Fibroblast of skin of left quadriceps (primary cell): ENCODE measurements at regions not wholly inside any gene's neighbourhood (a gene's known extent, or its start where the extent isn't known, plus 50 kb on each side); places are given as distances from the start of the nearest gene placed in this dataset.
A peak's percentile ranks its signal among the peaks of the same experiment; 100 is the strongest.
"Not testable (repeated sequence)": the region's sequence is repeated elsewhere in the genome, so short reads cannot be mapped to it uniquely, and the experiment has no call there.

Experiments
- DNase-seq, 2 experiments: peaks; one replicate each; pipeline ENCODE4 v3.0.0-alpha.2; 2013; ENCODE audit warnings: low read depth in 2 of 2

- DNase-seq: not testable (repeated sequence)
Observed at GRCh38 chr2:111533557-111534247, 350.3 kb downstream of the ANAPC1 start.

GRCh38 chr2:111534910-111535352 is 349.1 kb downstream of the ANAPC1 start:
- peak in 1 of 2 experiments; percentile 47 for DNase-seq

DNA sequence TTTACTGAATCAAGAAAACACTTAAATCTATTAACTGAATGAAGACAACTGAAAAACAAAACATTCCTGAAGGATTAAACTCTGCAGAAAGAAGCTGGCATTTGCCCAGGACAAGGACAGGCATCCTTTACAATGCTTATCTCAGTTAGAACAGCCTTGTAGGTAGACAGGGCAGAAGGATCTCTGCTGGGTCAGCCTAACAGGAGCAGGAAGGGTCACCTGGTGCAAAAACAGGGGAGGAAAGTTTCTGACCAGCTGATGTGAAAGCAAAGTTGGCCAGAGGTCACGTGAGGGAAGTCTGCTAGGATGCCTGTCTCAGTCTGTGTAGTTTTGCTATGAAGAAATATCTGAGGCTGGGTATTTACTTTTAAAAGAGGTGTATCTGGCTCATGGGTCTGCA is 348.6 kb downstream of the ANAPC1 start:
- DNase-seq: peak in 1 of 2 experiments; percentile 32

- no peak for DNase-seq
Observed at GRCh38 chr2:111537078-111537655, 346.8 kb downstream of the ANAPC1 start.

DNA sequence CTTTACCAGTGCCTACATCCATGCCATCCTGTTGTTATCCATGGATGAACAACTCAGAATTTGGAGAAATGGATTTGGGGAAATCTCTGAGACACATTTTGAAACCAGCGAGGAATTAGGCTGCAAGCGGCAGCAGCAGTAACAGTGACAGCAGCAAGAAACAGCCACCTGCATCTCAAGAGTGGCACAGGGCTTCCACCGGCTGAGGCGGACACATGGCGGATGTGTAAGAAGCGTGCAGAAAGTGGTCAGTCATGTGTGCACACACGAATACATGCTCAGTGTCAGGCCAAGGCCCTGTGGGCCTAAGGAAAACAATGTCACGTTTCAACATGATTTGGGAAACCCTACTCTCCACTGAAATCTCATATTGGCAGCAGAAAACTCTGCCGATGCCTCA is 344.0 kb downstream of the ANAPC1 start:
- DNase-seq: not testable (repeated sequence)

DNA sequence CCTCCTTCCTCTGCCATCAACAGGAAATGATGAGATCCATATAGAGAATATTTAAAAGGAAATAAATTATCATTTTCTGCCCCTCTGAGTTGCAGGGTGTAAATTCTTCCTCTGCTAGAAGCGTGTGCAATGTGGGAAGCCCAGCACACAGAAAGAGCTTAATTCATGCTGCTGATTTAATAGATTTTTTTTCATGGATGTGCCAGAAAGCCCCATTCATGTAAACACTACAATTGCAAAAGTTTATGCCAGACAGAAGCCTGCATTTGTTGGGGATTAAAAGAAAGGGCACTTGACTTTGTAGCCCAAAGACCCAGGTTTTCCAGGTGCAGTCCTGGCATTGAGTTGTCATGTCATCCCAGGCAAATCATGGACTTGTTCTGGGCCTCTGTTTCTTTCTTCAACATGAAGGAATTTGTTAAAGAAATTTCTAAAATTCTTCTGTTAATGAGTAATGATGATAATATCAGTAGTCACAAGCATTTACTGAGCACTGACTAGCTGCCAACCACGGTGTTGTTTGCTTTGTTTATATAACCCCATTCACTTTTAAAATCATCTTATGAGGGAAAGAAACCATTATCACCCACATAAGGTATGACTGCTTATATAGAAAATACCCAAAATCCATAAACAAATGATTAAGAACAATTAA is 341.7 kb downstream of the ANAPC1 start:
- DNase-seq: peak in 1 of 2 experiments; percentile 25

DNA sequence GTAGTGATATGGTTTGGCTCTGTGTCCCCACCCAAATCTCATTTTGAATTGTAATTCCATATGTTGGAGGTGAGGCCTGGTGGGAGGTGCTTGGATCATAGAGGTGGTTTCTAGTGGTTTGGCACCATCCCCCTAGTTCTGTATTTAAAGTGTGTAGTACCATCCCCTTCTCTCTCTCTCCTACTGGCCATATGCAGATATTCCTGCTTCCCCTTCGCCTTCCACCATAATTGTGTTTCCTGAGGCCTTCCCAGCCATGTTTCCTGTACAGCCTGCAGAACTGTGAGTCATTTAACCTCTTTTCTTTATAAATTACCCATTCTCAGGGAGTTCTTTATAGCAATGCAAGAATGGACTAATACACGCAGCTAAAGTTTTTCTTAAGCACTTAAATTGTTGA is 340.0 kb downstream of the ANAPC1 start:
- DNase-seq: not testable (repeated sequence)

- DNase-seq: not testable (repeated sequence)
Observed at GRCh38 chr2:111545723-111546431, 338.1 kb downstream of the ANAPC1 start.

GRCh38 chr2:111546578-111546977 is 337.4 kb downstream of the ANAPC1 start:
- DNase-seq: not testable (repeated sequence)

DNA sequence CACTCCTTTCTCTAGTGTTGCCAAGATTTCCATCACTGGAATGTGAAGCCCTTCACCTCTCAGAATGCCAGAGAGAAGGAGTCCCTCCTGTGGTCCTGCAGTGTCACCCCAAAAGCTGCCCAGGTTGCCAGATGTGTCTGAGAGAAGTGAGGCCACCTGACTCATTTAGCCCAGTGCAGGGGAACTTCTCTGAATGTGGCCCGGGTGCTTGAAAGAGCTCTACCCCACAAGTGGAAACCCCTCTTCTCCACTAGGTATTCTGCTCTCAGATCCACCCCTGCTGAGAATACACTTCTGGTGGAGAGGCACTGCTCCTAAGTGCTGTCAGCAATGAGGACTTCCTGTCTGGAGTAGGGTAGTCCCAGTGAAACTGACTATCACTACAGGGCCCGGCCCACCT is 334.8 kb downstream of the ANAPC1 start:
- DNase-seq: not testable (repeated sequence)

- DNase-seq: not testable (repeated sequence)
Observed at GRCh38 chr2:111551428-111551827, 332.6 kb downstream of the ANAPC1 start.

DNA sequence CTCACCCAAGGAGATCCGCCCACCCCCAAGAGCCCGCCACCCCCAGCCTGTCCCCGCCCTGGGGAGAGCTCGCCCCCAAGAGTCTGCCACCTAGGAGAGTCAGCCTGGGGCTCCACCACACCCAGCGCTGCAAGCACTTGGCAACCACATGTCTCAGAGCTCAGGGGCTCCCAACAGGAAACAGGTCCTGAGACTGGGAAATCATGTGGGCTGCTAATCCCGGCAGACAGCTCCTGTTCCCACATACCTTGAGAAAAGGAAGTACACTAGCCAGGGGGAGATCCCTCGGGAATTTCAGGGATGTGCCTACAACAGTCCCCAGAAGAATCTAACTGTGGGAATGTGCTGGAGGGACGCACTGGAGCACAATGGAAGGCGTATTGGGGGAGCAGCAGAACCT is 331.4 kb downstream of the ANAPC1 start:
- DNase-seq: not testable (repeated sequence)

- not testable (repeated sequence) for DNase-seq
Observed at GRCh38 chr2:111559301-111559700, 324.7 kb downstream of the ANAPC1 start.

- not testable (repeated sequence) for DNase-seq
Observed at GRCh38 chr2:111559814-111560213, 324.2 kb downstream of the ANAPC1 start.

- DNase-seq: not testable (repeated sequence)
Observed at GRCh38 chr2:111566068-111566467, 317.9 kb downstream of the ANAPC1 start.

DNA sequence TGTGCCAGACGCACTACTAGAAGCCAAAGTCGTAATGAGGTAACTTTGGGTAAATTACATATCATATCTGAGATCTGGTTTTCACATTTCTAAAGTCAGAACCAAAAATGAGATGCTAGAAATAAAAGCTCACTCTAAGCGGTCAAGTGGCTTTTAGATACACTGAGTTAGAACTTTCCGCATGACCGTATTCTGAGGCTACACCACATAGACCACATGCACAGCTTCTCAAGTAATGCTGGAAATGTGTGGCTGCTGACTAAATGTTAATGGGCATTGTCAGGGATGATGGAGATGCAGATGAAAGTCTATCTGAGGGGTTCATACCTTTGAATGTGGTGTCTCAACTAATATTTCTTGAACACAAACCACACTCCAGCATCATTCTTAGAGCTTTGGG is 316.8 kb downstream of the ANAPC1 start:
- DNase-seq: not testable (repeated sequence)

DNA sequence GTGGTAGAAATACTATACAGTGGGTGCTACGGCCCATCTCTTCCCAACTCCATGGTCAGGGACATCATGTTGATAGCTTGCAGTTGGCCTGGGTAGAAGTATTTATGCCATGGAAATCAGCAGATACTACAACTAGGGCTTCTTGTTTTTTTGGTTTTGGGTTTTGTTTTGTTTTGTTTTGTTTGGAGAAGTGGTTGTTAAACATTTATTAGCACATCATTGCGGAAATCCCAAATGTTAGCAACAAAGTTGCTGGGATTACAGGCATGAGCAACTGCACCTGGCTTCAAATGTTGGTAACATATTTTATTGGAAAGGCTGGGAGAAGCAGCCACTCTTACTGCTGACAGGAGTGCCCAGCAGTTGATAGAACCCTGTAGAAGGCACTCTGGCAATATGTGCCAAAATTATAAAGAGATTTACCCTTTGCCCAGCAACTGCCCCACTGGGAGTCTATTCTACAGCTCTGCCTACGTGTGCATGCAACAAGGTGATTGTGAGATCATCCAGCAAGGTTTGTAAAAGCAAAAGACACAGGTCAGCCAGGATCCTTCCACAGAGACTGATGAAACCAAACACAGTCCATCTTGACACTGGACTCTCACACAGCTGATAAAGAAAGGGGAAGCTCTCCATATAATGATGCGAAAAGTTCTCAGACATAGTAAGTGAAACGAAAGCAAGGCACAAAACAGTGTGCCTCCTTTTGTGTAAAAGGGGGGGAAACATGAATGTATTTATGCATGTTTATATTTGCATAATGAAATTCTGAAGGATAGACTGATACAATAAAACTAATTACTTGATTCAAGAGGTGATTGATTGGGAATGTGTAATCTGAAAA is 314.4 kb downstream of the ANAPC1 start:
- not testable (repeated sequence) for DNase-seq

DNA sequence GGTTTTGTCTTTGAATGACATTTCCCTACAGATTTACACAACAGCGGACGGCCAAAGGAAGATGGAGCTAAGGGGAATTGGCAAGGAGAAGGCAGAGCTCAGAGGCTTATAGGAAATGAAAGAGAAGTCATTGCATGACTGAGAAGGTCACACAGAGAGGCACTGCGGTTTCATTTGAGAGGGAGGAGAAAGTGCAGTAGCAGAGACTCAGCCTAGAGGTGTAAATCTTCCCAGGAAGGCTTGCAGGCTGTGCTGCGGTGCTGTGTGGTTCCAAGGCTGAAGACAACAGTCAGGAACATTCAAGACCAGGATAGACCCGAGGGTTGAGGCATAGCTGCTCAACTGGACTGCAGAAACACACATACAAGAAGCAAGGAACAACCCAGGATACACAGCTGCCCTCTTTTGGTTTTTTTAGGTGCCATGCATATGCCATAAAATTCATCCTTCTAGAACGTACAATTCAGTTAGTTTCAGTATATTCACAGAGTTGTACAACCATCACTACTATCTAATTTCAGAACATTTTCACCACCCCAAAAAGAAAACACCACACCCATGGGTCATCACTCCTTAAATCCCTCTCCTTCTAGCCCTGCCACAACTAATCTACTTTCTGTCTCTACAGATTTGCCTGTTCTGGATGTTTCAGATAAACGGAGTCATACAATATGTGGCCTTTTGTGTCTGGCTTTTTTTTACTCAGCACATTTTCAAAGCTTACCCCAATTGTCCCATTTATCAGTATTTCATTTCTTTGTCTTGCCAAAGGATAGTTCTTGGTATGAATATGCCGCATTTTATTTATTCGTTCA is 313.5 kb downstream of the ANAPC1 start:
- DNase-seq: not testable (repeated sequence)

DNA sequence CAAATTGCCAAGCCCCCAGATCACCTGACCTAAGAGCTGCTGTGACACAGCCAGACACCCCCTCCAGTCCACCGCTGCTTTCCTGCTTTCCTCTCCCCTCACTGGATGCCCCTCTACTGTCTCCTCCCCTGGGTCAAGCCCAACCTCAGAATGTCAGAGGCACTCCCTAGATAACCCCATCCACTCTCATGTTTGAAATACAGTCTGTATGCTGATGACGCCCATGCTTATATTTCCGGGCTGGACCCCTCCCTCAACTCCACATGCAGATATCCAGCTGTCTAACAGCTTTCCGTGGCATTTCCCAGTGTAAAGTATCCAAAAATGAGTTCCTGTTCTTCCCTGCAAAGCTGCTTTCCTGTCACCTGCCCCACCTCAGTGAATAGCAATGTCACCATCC is 309.2 kb downstream of the ANAPC1 start:
- not testable (repeated sequence) for DNase-seq

GRCh38 chr2:111577154-111577885 is 306.7 kb downstream of the ANAPC1 start:
- DNase-seq: not testable (repeated sequence)
